GM23248 (cell line): ENCODE measurements at regions not wholly inside any gene's neighbourhood (a gene's known extent, or its start where the extent isn't known, plus 50 kb on each side); places are given as distances from the start of the nearest gene placed in this dataset.

ENCODE experiments used
- DNase-seq: peaks from one replicate; pipeline ENCODE4 v3.0.0-alpha.2; 2015
- H2AFZ ChIP-seq: fragments of 200-600 bp; sonication (generic); 2 replicates; pipeline ENCODE4 v1.6.1; 2016; ENCODE audit warnings: antibody characterized with exemption
- H3F3A ChIP-seq: fragments of 200-600 bp; sonication (generic); 2 replicates; pipeline ENCODE4 v1.6.1; 2016; ENCODE audit warnings: mild to moderate bottlenecking, antibody characterized with exemption, mixed run types; ENCODE audit not compliant: insufficient read depth
- H3K27ac ChIP-seq: fragments of 200-600 bp; sonication (generic); 2 replicates; pipeline ENCODE4 v1.5.1; 2016; ENCODE audit warnings: mild to moderate bottlenecking
- H3K27me3 ChIP-seq: fragments of 200-600 bp; sonication (generic); replicated peaks from 2 replicates; pipeline ENCODE4 v1.6.1; 2016; ENCODE audit warnings: mild to moderate bottlenecking; ENCODE audit not compliant: insufficient read depth
- H3K36me3 ChIP-seq: fragments of 200-600 bp; sonication (generic); 2 replicates; pipeline ENCODE4 v1.6.1; 2016; ENCODE audit warnings: low read depth, mild to moderate bottlenecking
- H3K4me1 ChIP-seq: fragments of 200-600 bp; sonication (generic); 2 replicates; pipeline ENCODE4 v1.6.1; 2016; ENCODE audit warnings: mild to moderate bottlenecking; ENCODE audit not compliant: insufficient read depth
- H3K4me2 ChIP-seq: fragments of 200-600 bp; sonication (generic); one replicate; pipeline ENCODE4 v1.6.1; 2016; ENCODE audit warnings: mild to moderate bottlenecking; ENCODE audit not compliant: unreplicated experiment
- H3K4me3 ChIP-seq: fragments of 200-600 bp; sonication (generic); 2 replicates; pipeline ENCODE4 v1.5.1; 2016; ENCODE audit warnings: mild to moderate bottlenecking
- H3K79me2 ChIP-seq: fragments of 200-600 bp; sonication (generic); 2 replicates; pipeline ENCODE4 v1.6.1; 2016; ENCODE audit warnings: mild to moderate bottlenecking; ENCODE audit not compliant: insufficient read depth
- H3K9ac ChIP-seq: fragments of 200-600 bp; sonication (generic); 2 replicates; pipeline ENCODE4 v1.6.1; 2016; ENCODE audit warnings: mild to moderate bottlenecking
- H3K9me2 ChIP-seq: fragments of 200-600 bp; sonication (generic); 2 replicates; pipeline ENCODE4 v1.6.1; 2016; ENCODE audit warnings: mixed run types, mild to moderate bottlenecking, moderate library complexity; ENCODE audit not compliant: insufficient read depth
- H3K9me3 ChIP-seq: fragments of 200-600 bp; sonication (generic); one replicate; pipeline ENCODE4 v1.6.1; 2017; ENCODE audit warnings: low read depth
- H4K20me1 ChIP-seq: fragments of 200-600 bp; sonication (generic); 2 replicates; pipeline ENCODE4 v1.6.0; 2016; ENCODE audit not compliant: insufficient read depth
- EZH2 ChIP-seq: fragments of 200-600 bp; sonication (generic); IDR thresholded peaks from 2 replicates; pipeline ENCODE4 v1.6.1; 2018; ENCODE audit warnings: antibody characterized with exemption, mild to moderate bottlenecking; ENCODE audit not compliant: insufficient read depth, poor library complexity, severe bottlenecking
- EZH2phosphoT487 ChIP-seq: fragments of 200-600 bp; sonication (generic); IDR thresholded peaks from 2 replicates; pipeline ENCODE4 v1.6.1; 2018; ENCODE audit warnings: antibody characterized with exemption, moderate library complexity, mild to moderate bottlenecking, low read depth; ENCODE audit not compliant: insufficient read depth
- WGBS, 2 experiments: methylation state at CpG; one replicate each; pipeline ENCODE4 v1.1.6; 2015 to 2017; ENCODE audit warnings: low lambda C conversion rate in 2 of 2, low coverage in 1 of 2; ENCODE audit errors: missing lambda C conversion rate in 2 of 2; 5-methylcytosine and 5-hydroxymethylcytosine counted together
- in situ Hi-C: fragments of 300-500 bp; cut with MboI; formaldehyde crosslinking; loops from 2 replicates; pipeline ENCODE4 v1.15.0; 2020

- Histone ChIP-seq H3K4me2 (no peak overlapping the region), H4K20me1 (no peaks in the 10 kb centered on the region), H3K9ac (no peak overlapping the region), H3K9me2 (no peaks in the 10 kb centered on the region), H3K27me3 (no peaks in the 10 kb centered on the region), H2AFZ (no peak overlapping the region), H3F3A (no peaks in the 10 kb centered on the region), H3K79me2 (no peaks in the 10 kb centered on the region), H3K9me3 (no peaks in the 10 kb centered on the region), H3K27ac (no peak overlapping the region), H3K4me3 (no peak overlapping the region), H3K36me3 (no peaks in the 10 kb centered on the region), H3K4me1 (no peaks in the 10 kb centered on the region)
- in situ Hi-C loops: no loop called here
- 22 to 26% methylated on average over 4 of the region's 4 CpGs for WGBS, 2 experiments
- DNase-seq: no peak
- TF ChIP-seq EZH2phosphoT487 (no peak), EZH2 (no peak)
These were observed 344.2 kb upstream of the BTBD3 start for GRCh38 chr20:11573507-11573906.

GRCh38 chr20:11581271-11581670, 336.4 kb upstream of the BTBD3 start:
- no peak overlapping the region for H3K27ac ChIP-seq
- in situ Hi-C loops: no loop called here
- H3K4me1 ChIP-seq: no peaks in the 10 kb centered on the region
- no peaks in the 10 kb centered on the region for H3K9me3 ChIP-seq
- H2AFZ ChIP-seq: no peak overlapping the region
- no peaks in the 10 kb centered on the region for H3K79me2 ChIP-seq
- DNase-seq: peak; percentile 20
- H3K4me2 ChIP-seq: no peak overlapping the region
- 0 out of 2 replicates have a peak, but pooled peaks cover 4% of the 10 kb centered on the region for H3K27me3 ChIP-seq
- H3K36me3 ChIP-seq: no peaks in the 10 kb centered on the region
- no peak overlapping the region for H3K4me3 ChIP-seq
- H4K20me1 ChIP-seq: no peaks in the 10 kb centered on the region
- H3K9ac ChIP-seq: no peak overlapping the region
- no peaks in the 10 kb centered on the region for H3K9me2 ChIP-seq
- no peaks in the 10 kb centered on the region for H3F3A ChIP-seq
- WGBS, 2 experiments: 10 to 12% methylated on average over 2 of the region's 2 CpGs
- TF ChIP-seq EZH2phosphoT487: no peak
- no peak for TF ChIP-seq EZH2

- Histone ChIP-seq H3K79me2 (no peaks in the 10 kb centered on the region), H3K4me2 (no peak overlapping the region), H3F3A (no peaks in the 10 kb centered on the region), H3K9ac (no peak overlapping the region), H3K36me3 (no peaks in the 10 kb centered on the region), H3K27me3 (0 out of 2 replicates have a peak, but pooled peaks cover 4% of the 10 kb centered on the region), H3K9me2 (no peaks in the 10 kb centered on the region), H2AFZ (no peak overlapping the region), H3K27ac (no peak overlapping the region), H3K4me3 (no peak overlapping the region), H4K20me1 (no peaks in the 10 kb centered on the region), H3K9me3 (no peaks in the 10 kb centered on the region), H3K4me1 (no peaks in the 10 kb centered on the region)
- no peak for TF ChIP-seq EZH2
- no peak for TF ChIP-seq EZH2phosphoT487
- 7% methylated on average over 2 of the region's 2 CpGs for WGBS, 2 experiments
- DNase-seq: peak; percentile 18
- in situ Hi-C loops: no loop called here
These were observed 335.6 kb upstream of the BTBD3 start for GRCh38 chr20:11582060-11582459.

- in situ Hi-C loops: no loop called here
- WGBS, 2 experiments: 1 to 2% methylated on average over 3 of the region's 3 CpGs
- Histone ChIP-seq H2AFZ (no peak overlapping the region), H3K36me3 (no peaks in the 10 kb centered on the region), H3K27me3 (0 out of 2 replicates have a peak, but pooled peaks cover 4% of the 10 kb centered on the region), H3K9me2 (no peaks in the 10 kb centered on the region), H3K4me1 (no peaks in the 10 kb centered on the region), H3K27ac (no peak overlapping the region), H3K4me3 (no peak overlapping the region), H3K9ac (no peak overlapping the region), H3K79me2 (no peaks in the 10 kb centered on the region), H3K4me2 (no peak overlapping the region), H3K9me3 (no peaks in the 10 kb centered on the region), H4K20me1 (no peaks in the 10 kb centered on the region), H3F3A (no peaks in the 10 kb centered on the region)
- peak; percentile 28 for DNase-seq
- no peak for TF ChIP-seq EZH2
These were observed 331.8 kb upstream of the BTBD3 start for GRCh38 chr20:11585752-11586352.

GRCh38 chr20:11588875-11589274, 328.8 kb upstream of the BTBD3 start:
- H2AFZ ChIP-seq: no peak overlapping the region
- H3K9me2 ChIP-seq: no peaks in the 10 kb centered on the region
- in situ Hi-C loops: no loop called here

More at GRCh38 chr20:11588875-11589274, 328.8 kb upstream of the BTBD3 start:
- H3K4me2 ChIP-seq: no peak overlapping the region
- no peaks in the 10 kb centered on the region for H3K9me3 ChIP-seq
- H3K79me2 ChIP-seq: no peaks in the 10 kb centered on the region
- no peak for TF ChIP-seq EZH2phosphoT487
- no peak for TF ChIP-seq EZH2
- H3K27me3 ChIP-seq: no peaks in the 10 kb centered on the region
- H3K27ac ChIP-seq: no peak overlapping the region
- H4K20me1 ChIP-seq: no peaks in the 10 kb centered on the region
- H3F3A ChIP-seq: no peaks in the 10 kb centered on the region
- DNase-seq: no peak
- H3K4me1 ChIP-seq: no peaks in the 10 kb centered on the region
- H3K36me3 ChIP-seq: no peaks in the 10 kb centered on the region
- H3K9ac ChIP-seq: no peak overlapping the region
- H3K4me3 ChIP-seq: no peak overlapping the region
- WGBS, 2 experiments: 7 to 12% methylated on average over 4 of the region's 4 CpGs
